SK-N-SH (cell line): ENCODE measurements at regions not wholly inside any gene's neighbourhood (a gene's known extent, or its start where the extent isn't known, plus 50 kb on each side); places are given as distances from the start of the nearest gene placed in this dataset.

ENCODE experiments used
- CTCF ChIA-PET: fragments of 300-600, 350-600 bp; formaldehyde crosslinking; extraction: SDS; loops from one replicate; lab custom pipeline; 2021; lab: Yijun Ruan, JAX
- POLR2A ChIA-PET: fragments of 350-600 bp; sonication (Branson Sonifier 250); formaldehyde crosslinking; extraction: SDS; loops from one replicate; lab custom pipeline; 2020; ENCODE audit warnings: antibody characterized with exemption, inconsistent platforms; lab: Yijun Ruan, JAX
- DNase-seq: peaks from one replicate; pipeline ENCODE4 v3.0.0; 2012
- H2AFZ ChIP-seq: fragments of 200-600 bp; sonication (generic); 2 replicates; pipeline ENCODE4 v1.8.1; 2016; ENCODE audit warnings: antibody characterized with exemption, mild to moderate bottlenecking, low read depth
- H3F3A ChIP-seq: fragments of 200-600 bp; sonication (generic); replicated peaks from 2 replicates; pipeline ENCODE3; 2016; ENCODE audit warnings: antibody characterized with exemption, mild to moderate bottlenecking; ENCODE audit not compliant: insufficient read depth
- H3K27ac ChIP-seq, 2 experiments: fragments of 200-500 bp in 1 of 2; fragments of 200-600 bp in 1 of 2; sonication (Bioruptor generic) in 1 of 2; sonication (generic), shearing (Covaris generic) in 1 of 2; 2 replicates each; pipeline versions ENCODE4 v1.5.1 to v1.6.1; 2014 to 2016; ENCODE audit warnings: low read depth in 2 of 2, inconsistent platforms in 1 of 2, low read length in 1 of 2, mild to moderate bottlenecking in 1 of 2, mixed read lengths in 1 of 2
- H3K27me3 ChIP-seq: fragments of 200-600 bp; sonication (generic), shearing (Covaris generic); 2 replicates; pipeline ENCODE4 v1.6.1; 2016; ENCODE audit warnings: mixed run types; ENCODE audit not compliant: insufficient read depth
- H3K36me3 ChIP-seq, 2 experiments: fragments of 200-500 bp in 1 of 2; fragments of 200-600 bp in 1 of 2; sonication (Bioruptor generic) in 1 of 2; sonication (generic) in 1 of 2; replicated peaks in 1 of 2; 2 replicates each; pipeline versions ENCODE3 to v1.5.1; 2014 to 2016; ENCODE audit warnings: low read length in 1 of 2, mild to moderate bottlenecking in 1 of 2; ENCODE audit not compliant: insufficient read depth in 2 of 2, control insufficient read depth in 1 of 2
- H3K4me1 ChIP-seq, 2 experiments: fragments of 200-500 bp in 1 of 2; fragments of 200-600 bp in 1 of 2; sonication (Bioruptor generic) in 1 of 2; sonication (generic), shearing (Covaris generic) in 1 of 2; 2 replicates each; pipeline versions ENCODE4 v1.5.1 to v1.6.1; 2014 to 2016; ENCODE audit warnings: low read depth in 1 of 2, low read length in 1 of 2, mixed run types in 1 of 2; ENCODE audit not compliant: insufficient read depth in 2 of 2, control insufficient read depth in 1 of 2
- H3K4me2 ChIP-seq: fragments of 200-600 bp; sonication (generic), shearing (Covaris generic); 2 replicates; pipeline ENCODE4 v1.6.1; 2017; ENCODE audit warnings: mixed run types
- H3K4me3 ChIP-seq, 2 experiments: fragments of 200-500 bp in 1 of 2; fragments of 200-600 bp in 1 of 2; sonication (Bioruptor generic) in 1 of 2; sonication (generic), shearing (Covaris generic) in 1 of 2; 2 replicates each; pipeline versions ENCODE4 v1.5.1 to v1.8.1; 2014 to 2016; ENCODE audit warnings: low read depth in 2 of 2, inconsistent platforms in 1 of 2, low read length in 1 of 2, mild to moderate bottlenecking in 1 of 2, mixed read lengths in 1 of 2, moderate library complexity in 1 of 2
- H3K79me2 ChIP-seq: fragments of 200-600 bp; sonication (generic); 2 replicates; pipeline ENCODE4 v1.8.1; 2017; ENCODE audit warnings: mild to moderate bottlenecking; ENCODE audit not compliant: insufficient read depth
- H3K9ac ChIP-seq: fragments of 200-600 bp; sonication (generic); 2 replicates; pipeline ENCODE4 v1.6.1; 2017; ENCODE audit warnings: mixed run types
- H3K9me2 ChIP-seq: fragments of 200-600 bp; sonication (generic); 2 replicates; pipeline ENCODE4 v1.6.1; 2017; ENCODE audit warnings: mixed run types
- H3K9me3 ChIP-seq: fragments of 200-600 bp; sonication (generic); 2 replicates; pipeline ENCODE4 v1.6.1; 2017; ENCODE audit warnings: mixed run types, mild to moderate bottlenecking, moderate library complexity
- H4K20me1 ChIP-seq: fragments of 200-600 bp; sonication (generic); 2 replicates; pipeline ENCODE4 v1.6.1; 2017; ENCODE audit warnings: mild to moderate bottlenecking, mixed run types; ENCODE audit not compliant: insufficient read depth
- CTCF ChIP-seq: fragments of 200-600 bp; sonication (generic); IDR thresholded peaks from 2 replicates; pipeline ENCODE4 v1.6.1; 2017; ENCODE audit warnings: antibody characterized with exemption, mild to moderate bottlenecking, moderate library complexity
- EP300 ChIP-seq, 2 experiments: IDR thresholded peaks; 2 replicates each; pipeline versions ENCODE4 v1.4.0 to v1.6.1; 2012; ENCODE audit warnings: borderline replicate concordance in 1 of 2, low read depth in 1 of 2, low read length in 1 of 2
- FOSL2 ChIP-seq: IDR thresholded peaks from 2 replicates; pipeline ENCODE4 v1.4.0; 2012; ENCODE audit warnings: low read depth, mild to moderate bottlenecking, moderate library complexity, borderline replicate concordance
- FOXJ3 ChIP-seq: sonication (generic); formaldehyde crosslinking; IDR thresholded peaks from 2 replicates; pipeline ENCODE4 v1.5.1; 2020; ENCODE audit warnings: mild to moderate bottlenecking, missing genetic modification reagents
- FOXM1 ChIP-seq: IDR thresholded peaks from 2 replicates; pipeline ENCODE4 v1.4.0; 2012; ENCODE audit warnings: low read depth, mild to moderate bottlenecking
- GATA2 ChIP-seq: sonication (generic); formaldehyde crosslinking; IDR thresholded peaks from 2 replicates; pipeline ENCODE4 v1.5.0; 2020; ENCODE audit warnings: mild to moderate bottlenecking, missing genetic modification reagents
- IRF3 ChIP-seq: fragments of 150-350 bp; IDR thresholded peaks from 2 replicates; pipeline ENCODE4 v1.6.1; 2016; ENCODE audit warnings: mild to moderate bottlenecking, low read depth, low read length
- MXI1 ChIP-seq: IDR thresholded peaks from 2 replicates; pipeline ENCODE4 v1.6.1; 2012; ENCODE audit warnings: mild to moderate bottlenecking, low read depth, low read length, improper control_type of control experiment
- NFIC ChIP-seq: IDR thresholded peaks from 2 replicates; pipeline ENCODE4 v1.4.0; 2012; ENCODE audit warnings: borderline replicate concordance
- NRF1 ChIP-seq: IDR thresholded peaks from 2 replicates; pipeline ENCODE4 v1.6.1; 2012; ENCODE audit warnings: low read depth, mild to moderate bottlenecking, low read length
- PBX3 ChIP-seq: IDR thresholded peaks from 2 replicates; pipeline ENCODE4; 2012
- REST ChIP-seq: IDR thresholded peaks from 2 replicates; pipeline ENCODE4 v1.6.1; 2012; ENCODE audit warnings: mild to moderate bottlenecking, low read depth, low read length, moderate library complexity
- RFX5 ChIP-seq: IDR thresholded peaks from 2 replicates; pipeline ENCODE4 v1.6.1; 2012; ENCODE audit warnings: mild to moderate bottlenecking, improper control_type of control experiment, low read length
- SMC3 ChIP-seq: IDR thresholded peaks from 2 replicates; pipeline ENCODE4 v1.6.1; 2012; ENCODE audit warnings: low read depth, low read length, improper control_type of control experiment
- TAF1 ChIP-seq: IDR thresholded peaks from 2 replicates; pipeline ENCODE4 v1.6.1; 2012; ENCODE audit warnings: low read depth, mild to moderate bottlenecking, low read length, moderate library complexity, borderline replicate concordance
- USF1 ChIP-seq: IDR thresholded peaks from 2 replicates; pipeline ENCODE4 v1.4.0; 2012; ENCODE audit warnings: low read depth, borderline replicate concordance
- USF2 ChIP-seq: fragments of 150-350 bp; IDR thresholded peaks from 2 replicates; pipeline ENCODE4 v1.6.1; 2017; ENCODE audit warnings: antibody characterized with exemption, low read length, low read depth, borderline replicate concordance
- WGBS: methylation state at CpG from one replicate; pipeline ENCODE4 v1.1.6; 2017; ENCODE audit warnings: low lambda C conversion rate; 5-methylcytosine and 5-hydroxymethylcytosine counted together

- CTCF ChIA-PET: no interaction called here
- H3F3A ChIP-seq: no peaks in the 10 kb centered on the region
- H4K20me1 ChIP-seq: no peaks in the 10 kb centered on the region
- H3K27ac ChIP-seq: no peak overlapping the region
- TF ChIP-seq IRF3: no peak
- no peak for TF ChIP-seq REST
- TF ChIP-seq FOSL2: no peak
- no peak for TF ChIP-seq USF2
- TF ChIP-seq FOXJ3 (CRISPR knock-in tag): no peak
- no peak for TF ChIP-seq RFX5
- TF ChIP-seq SMC3: no peak
- no peak for TF ChIP-seq GATA2 (CRISPR knock-in tag)
- TF ChIP-seq MXI1: no peak
- no peak for TF ChIP-seq EP300 (IDR thresholded peaks at IDR 0.05; ENCODE audit: borderline replicate concordance in 1 of 2, low read depth in 1 of 2, low read length in 1 of 2)
- TF ChIP-seq TAF1: no peak
- no peak for TF ChIP-seq USF1
- no peak for TF ChIP-seq FOXM1
- no peak for TF ChIP-seq NFIC
- TF ChIP-seq PBX3: no peak
- no peak for TF ChIP-seq NRF1
- TF ChIP-seq CTCF: no peak
- H3K4me1 ChIP-seq: peaks cover 3 to 12% of the 10 kb centered on the region in 2 experiments; a peak in 2 of 4 replicates
- DNase-seq: no peak
- H3K9ac ChIP-seq: no peak overlapping the region
- no peaks in the 10 kb centered on the region for H3K9me3 ChIP-seq
- no peaks in the 10 kb centered on the region for H3K27me3 ChIP-seq
- H3K9me2 ChIP-seq: no peaks in the 10 kb centered on the region
- POLR2A ChIA-PET: no interaction called here
- H3K79me2 ChIP-seq: no peaks in the 10 kb centered on the region
- no peak overlapping the region for H2AFZ ChIP-seq
- no peak overlapping the region for H3K4me3 ChIP-seq
- no peak overlapping the region for H3K4me2 ChIP-seq
- 45% methylated on average over 2 of the region's 2 CpGs for WGBS
- no peaks in the 10 kb centered on the region for H3K36me3 ChIP-seq
These were observed 1266.9 kb upstream of the ADGRL2 start for GRCh38 chr1:80533775-80534334.
